Heart left ventricle (tissue), 16 donors: ENCODE measurements at regions not wholly inside any gene's neighbourhood (a gene's known extent, or its start where the extent isn't known, plus 50 kb on each side); places are given as distances from the start of the nearest gene placed in this dataset.
A peak's percentile ranks its signal among the peaks of the same experiment; 100 is the strongest.

ENCODE experiments used
- ATAC-seq, 4 donors: fragments of 200-7000 bp; cut with Tn5 transposase; one replicate each; pipeline ENCODE4 v1.9.1; 2020 to 2022; ENCODE audit warnings: moderate library complexity in 4 of 4, mild to moderate bottlenecking in 3 of 4, moderate number of reproducible peaks in 1 of 4
- DNase-seq, 5 donors: peaks; one replicate each; pipeline ENCODE4 v3.0.0-alpha.2; 2020
- H3K27ac ChIP-seq, 12 donors: fragments of 200-600 bp; sonication (generic) in 4 of 12; one replicate each; pipeline versions ENCODE4 v1.5.0 to v1.8.0; 2016 to 2022; ENCODE audit warnings: mild to moderate bottlenecking in 2 of 12
- H3K27me3 ChIP-seq, 9 donors: fragments of 200-600 bp; sonication (generic) in 2 of 9; one replicate each; pipeline versions ENCODE4 v1.5.1 to v1.8.0; 2016 to 2022; ENCODE audit warnings: mild to moderate bottlenecking in 3 of 9
- H3K36me3 ChIP-seq, 9 donors: fragments of 200-600 bp; sonication (generic) in 2 of 9; one replicate each; pipeline versions ENCODE4 v1.5.0 to v1.8.0; 2018 to 2022; ENCODE audit warnings: mild to moderate bottlenecking in 2 of 9
- H3K4me1 ChIP-seq, 12 donors: fragments of 200-600 bp; sonication (generic) in 4 of 12; one replicate each; pipeline versions ENCODE4 v1.5.0 to v1.8.0; 2016 to 2022; ENCODE audit warnings: mild to moderate bottlenecking in 3 of 12
- H3K4me3 ChIP-seq, 12 donors: fragments of 200-600 bp; sonication (generic) in 4 of 12; one replicate each; pipeline versions ENCODE4 v1.5.0 to v1.8.0; 2017 to 2022; ENCODE audit warnings: mild to moderate bottlenecking in 9 of 12, moderate library complexity in 4 of 12
- H3K9me3 ChIP-seq, 12 donors: fragments of 200-600 bp; sonication (generic) in 4 of 12; one replicate each; pipeline versions ENCODE4 v1.5.0 to v1.8.0; 2016 to 2022; ENCODE audit warnings: mild to moderate bottlenecking in 1 of 12
- CTCF ChIP-seq, 12 donors: fragments of 200-600 bp; sonication (generic) in 4 of 12; IDR thresholded peaks; one replicate each; pipeline versions ENCODE4 v1.5.0 to v1.8.0; 2018 to 2022; ENCODE audit warnings: antibody characterized with exemption in 12 of 12, mild to moderate bottlenecking in 5 of 12
- POLR2A ChIP-seq, 2 donors: fragments of 450-650 bp; IDR thresholded peaks; one replicate each; pipeline ENCODE4 v1.6.1; 2017; ENCODE audit warnings: antibody characterized with exemption in 2 of 2, mild to moderate bottlenecking in 2 of 2, moderate library complexity in 2 of 2
- WGBS, 4 donors: extraction: QIAGEN DNeasy Blood & Tissue Kit in 2 of 4; methylation state at CpG; one replicate each; pipeline versions ENCODE4 v1.1.5 to v1.1.7; 2013 to 2018; 5-methylcytosine and 5-hydroxymethylcytosine counted together
- intact Hi-C, 10 donors: fragments of 100-400 bp; cut with DNase I; formaldehyde crosslinking; loops; one replicate each; pipeline versions ENCODE4 v1.11.1 to v1.14.2; 2022
- donor health status: ischemic (EF 13 %, LVEDD 7.1; RV severe dilation, severe dysfunction).
- donor health status: healthy with polysubstance abuse.
- donor health status: DM: no; HTN: yes; CAD: no.
- donor health status: DM: no; HTN: no; CAD: no.
- donor health status: ischemic (EF 25% LVEDD 6.9; RV normal size, moderate dysfunction).
- donor health status: ischemic (EF 25% LVEDD 5.7; RV mildly dilated, moderate dysfunction).
- donor health status: healthy.
- donor health status: DM: yes; HTN: yes; CAD: no.
- donor health status: ischemic (EF 35%, LVEDD 5.7; RV mildly dilated, moderate dysfunction).
- donor health status: nonischemic (EF 11% LVEDD 7.7; RV severe dilation, severe dysfunction).
- donor health status: DM: yes; HTN: yes; CAD: no.
- donor health status: PGD.
- donor health status: ischemic (EF 29% LVEDD 5.4; RV normal size, mild dysfunction).
- donor health status: nonischemic (EF 23%, LVEDD 6.1; RV moderate dilation, normal function).

- WGBS, 4 donors, result 78 to 85% (median 80%) methylated on average over 5 of the region's 5 CpGs
- ATAC-seq, result no peak
- Histone ChIP-seq H3K4me1 (peaks cover 0 to 2% (median 0%) of the 10 kb centered on the region in 12 donors), H3K27me3 (peaks cover 0 to 12% (median 4%) of the 10 kb centered on the region in 9 donors), H3K36me3 (no peaks in the 10 kb centered on the region), H3K4me3 (no peak overlapping the region), H3K27ac (no peak overlapping the region), H3K9me3 (no peaks in the 10 kb centered on the region)
- intact Hi-C loops, result no loop called here
- DNase-seq, result no peak
- TF ChIP-seq CTCF (IDR thresholded peaks at IDR 0.05), result no peak
- TF ChIP-seq POLR2A (IDR thresholded peaks at IDR 0.05), result no peak
Measured at GRCh38 chr3:64450396-64450956, 225.2 kb upstream of the PRICKLE2 start.

GRCh38 chr3:64449026-64449425 lies 223.8 kb upstream of the PRICKLE2 start:
- DNase-seq, result no peak
- no peak for TF ChIP-seq POLR2A (IDR thresholded peaks at IDR 0.05)
- no peak for TF ChIP-seq CTCF (IDR thresholded peaks at IDR 0.05)

GRCh38 chr3:64445944-64446300 lies 220.7 kb upstream of the PRICKLE2 start:
- no peak for DNase-seq
- Histone ChIP-seq H3K36me3 (no peaks in the 10 kb centered on the region), H3K4me3 (no peak overlapping the region), H3K27me3 (peaks cover 8 to 47% (median 28%) of the 10 kb centered on the region in 9 donors), H3K27ac (no peak overlapping the region), H3K4me1 (peaks cover 0 to 21% (median 8%) of the 10 kb centered on the region in 12 donors), H3K9me3 (no peaks in the 10 kb centered on the region)
- no peak for TF ChIP-seq CTCF (IDR thresholded peaks at IDR 0.05)
- no peak for TF ChIP-seq POLR2A (IDR thresholded peaks at IDR 0.05)
- no peak for ATAC-seq
- WGBS, 4 donors, result 73 to 92% (median 80%) methylated on average over 5 of the region's 5 CpGs
- intact Hi-C loops, result no loop called here

More at GRCh38 chr3:64449026-64449425, 223.8 kb upstream of the PRICKLE2 start:
- H3K27ac ChIP-seq, result no peak overlapping the region
- no peak overlapping the region for H3K4me3 ChIP-seq
- intact Hi-C loops, result no loop called here
- H3K27me3 ChIP-seq, result peaks cover 8 to 27% (median 14%) of the 10 kb centered on the region in 9 donors
- WGBS, 4 donors, result 87 to 92% (median 89%) methylated on average over 2 of the region's 2 CpGs
- H3K36me3 ChIP-seq, result no peaks in the 10 kb centered on the region
- H3K9me3 ChIP-seq, result no peaks in the 10 kb centered on the region
- no peak for ATAC-seq
- H3K4me1 ChIP-seq, result peaks cover 0 to 15% (median 8%) of the 10 kb centered on the region in 12 donors

- Histone ChIP-seq H3K27ac (no peak overlapping the region), H3K27me3 (peaks cover 8 to 53% (median 28%) of the 10 kb centered on the region in 9 donors), H3K9me3 (no peaks in the 10 kb centered on the region), H3K4me3 (peak overlapping the region; percentile 25 to 59 (median 42)), H3K4me1 (peaks cover 0 to 23% (median 8%) of the 10 kb centered on the region in 12 donors), H3K36me3 (no peaks in the 10 kb centered on the region)
- intact Hi-C loops, result no loop called here
- TF ChIP-seq POLR2A (IDR thresholded peaks at IDR 0.05) (no peak), CTCF (IDR thresholded peaks at IDR 0.05) (no peak)
- 4 to 13% (median 8%) methylated on average over 25 to 79 of the region's 79 CpGs for WGBS, 4 donors
- DNase-seq (peak in 2 of 5 donors; percentile 26 to 64), ATAC-seq (peak in 2 of 4 donors; percentile 49 to 60)
Measured at GRCh38 chr3:64445109-64445943, 220.1 kb upstream of the PRICKLE2 start.
